OCI-LY1 (cell line): ENCODE measurements at regions not wholly inside any gene's neighbourhood (a gene's known extent, or its start where the extent isn't known, plus 50 kb on each side); places are given as distances from the start of the nearest gene placed in this dataset.

ENCODE experiments used
- H2AFZ ChIP-seq: fragments of 200-600 bp; sonication (generic), shearing (Covaris generic); 2 replicates; pipeline ENCODE4 v1.6.0; 2014; ENCODE audit warnings: antibody characterized with exemption, mild to moderate bottlenecking, low read length
- H3F3A ChIP-seq: fragments of 200-600 bp; sonication (generic), shearing (Covaris generic); 2 replicates; pipeline ENCODE4 v1.6.0; 2014; ENCODE audit warnings: mild to moderate bottlenecking, antibody characterized with exemption, low read length, moderate library complexity; ENCODE audit not compliant: insufficient read depth
- H3K27ac ChIP-seq: fragments of 200-600 bp; sonication (generic); 2 replicates; pipeline ENCODE4 v1.5.1; 2014; ENCODE audit warnings: low read length, mixed run types, mild to moderate bottlenecking, low read depth; ENCODE audit not compliant: poor library complexity, severe bottlenecking
- H3K27me3 ChIP-seq: fragments of 200-600 bp; sonication (generic); 2 replicates; pipeline ENCODE4 v1.6.0; 2014; ENCODE audit warnings: antibody characterized with exemption, mild to moderate bottlenecking, low read length, moderate library complexity; ENCODE audit not compliant: insufficient read depth
- H3K36me3 ChIP-seq: fragments of 200-600 bp; sonication (generic); 2 replicates; pipeline ENCODE4 v1.6.1; 2014; ENCODE audit warnings: mild to moderate bottlenecking, antibody characterized with exemption, low read length, moderate library complexity, mixed read lengths; ENCODE audit not compliant: insufficient read depth
- H3K4me1 ChIP-seq: fragments of 200-600 bp; sonication (generic); 2 replicates; pipeline ENCODE4 v1.5.1; 2014; ENCODE audit warnings: mild to moderate bottlenecking, low read length, moderate library complexity; ENCODE audit not compliant: insufficient read depth, severe bottlenecking
- H3K4me2 ChIP-seq: fragments of 200-600 bp; sonication (generic), shearing (Covaris generic); 2 replicates; pipeline ENCODE4 v1.6.1; 2014; ENCODE audit warnings: low read length
- H3K4me3 ChIP-seq: fragments of 200-600 bp; sonication (generic); 2 replicates; pipeline ENCODE4 v1.5.1; 2014; ENCODE audit warnings: low read length, low read depth, mild to moderate bottlenecking, mixed read lengths; ENCODE audit not compliant: poor library complexity, severe bottlenecking
- H3K79me2 ChIP-seq: fragments of 200-600 bp; shearing (Covaris generic); 2 replicates; pipeline ENCODE4 v1.6.1; 2016; ENCODE audit warnings: mixed run types, low read length, mixed read lengths; ENCODE audit not compliant: insufficient read depth
- H3K9ac ChIP-seq: fragments of 200-600 bp; sonication (generic), shearing (Covaris generic); 2 replicates; pipeline ENCODE4 v1.6.1; 2014; ENCODE audit warnings: mild to moderate bottlenecking, low read length, mixed read lengths
- H3K9me2 ChIP-seq: fragments of 200-600 bp; sonication (generic), shearing (Covaris generic); 2 replicates; pipeline ENCODE4 v1.6.1; 2014; ENCODE audit warnings: low read depth, mild to moderate bottlenecking, low read length, mixed read lengths
- H3K9me3 ChIP-seq: fragments of 200-600 bp; shearing (Covaris generic); 2 replicates; pipeline ENCODE4 v1.6.1; 2014; ENCODE audit warnings: low read length, mixed read lengths
- H4K20me1 ChIP-seq: fragments of 200-600 bp; sonication (generic), shearing (Covaris generic); 2 replicates; pipeline ENCODE4 v1.6.0; 2016; ENCODE audit warnings: mild to moderate bottlenecking, low read length; ENCODE audit not compliant: insufficient read depth
- EZH2 ChIP-seq: fragments of 200-600 bp; sonication (generic), shearing (Covaris generic); IDR thresholded peaks from 2 replicates; pipeline ENCODE4 v1.8.0; 2017; ENCODE audit warnings: borderline replicate concordance, mixed run types, mild to moderate bottlenecking, antibody characterized with exemption, low read length, moderate library complexity, mixed read lengths
- TF ChIP-seq, protein P1 (sequence below): fragments of 200-600 bp; sonication (generic), shearing (Covaris generic); IDR thresholded peaks from 2 replicates; pipeline ENCODE4 v1.5.1; 2017; ENCODE audit warnings: mild to moderate bottlenecking, antibody characterized with exemption, low read length, moderate library complexity, mixed read lengths

DNA sequence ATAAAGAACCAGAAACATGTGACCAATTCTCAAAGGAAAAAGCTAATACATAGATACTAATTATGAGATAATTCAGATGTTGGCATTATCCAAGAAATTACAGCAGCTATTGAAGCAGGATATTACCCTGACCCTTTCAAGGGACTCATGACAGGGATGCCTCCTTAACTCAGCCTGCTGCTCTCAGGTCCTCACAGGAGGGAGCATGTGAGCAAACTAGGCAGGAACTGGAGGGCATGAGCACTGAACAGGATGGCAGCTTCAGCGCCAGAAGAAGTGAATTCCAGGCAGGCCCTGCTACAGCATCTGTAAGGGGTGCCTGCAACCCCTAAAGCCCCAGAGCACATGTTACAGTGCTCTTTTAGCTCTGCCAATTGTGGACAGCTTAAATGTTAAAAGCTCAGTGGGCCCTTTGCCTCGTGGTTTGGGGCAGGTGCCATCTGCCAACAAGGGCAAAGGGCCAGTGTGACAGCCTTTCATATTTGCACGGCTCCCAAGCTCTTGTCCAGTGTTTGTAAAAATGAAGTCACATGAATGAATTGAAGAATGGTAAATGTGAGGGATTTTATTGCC is 464.7 kb upstream of the COX7C start:
- Histone ChIP-seq H3K4me2 (no peak overlapping the region), H3K9me2 (no peaks in the 10 kb centered on the region), H3K9ac (no peak overlapping the region), H4K20me1 (no peaks in the 10 kb centered on the region), H3K27ac (no peak overlapping the region), H3K27me3 (no peaks in the 10 kb centered on the region), H3K4me1 (no peaks in the 10 kb centered on the region), H3K79me2 (no peaks in the 10 kb centered on the region), H3K4me3 (no peak overlapping the region), H3K9me3 (no peaks in the 10 kb centered on the region), H2AFZ (no peak overlapping the region), H3K36me3 (no peaks in the 10 kb centered on the region), H3F3A (no peaks in the 10 kb centered on the region)
- no peak for TF ChIP-seq EZH2
- TF ChIP-seq, protein P1, sequence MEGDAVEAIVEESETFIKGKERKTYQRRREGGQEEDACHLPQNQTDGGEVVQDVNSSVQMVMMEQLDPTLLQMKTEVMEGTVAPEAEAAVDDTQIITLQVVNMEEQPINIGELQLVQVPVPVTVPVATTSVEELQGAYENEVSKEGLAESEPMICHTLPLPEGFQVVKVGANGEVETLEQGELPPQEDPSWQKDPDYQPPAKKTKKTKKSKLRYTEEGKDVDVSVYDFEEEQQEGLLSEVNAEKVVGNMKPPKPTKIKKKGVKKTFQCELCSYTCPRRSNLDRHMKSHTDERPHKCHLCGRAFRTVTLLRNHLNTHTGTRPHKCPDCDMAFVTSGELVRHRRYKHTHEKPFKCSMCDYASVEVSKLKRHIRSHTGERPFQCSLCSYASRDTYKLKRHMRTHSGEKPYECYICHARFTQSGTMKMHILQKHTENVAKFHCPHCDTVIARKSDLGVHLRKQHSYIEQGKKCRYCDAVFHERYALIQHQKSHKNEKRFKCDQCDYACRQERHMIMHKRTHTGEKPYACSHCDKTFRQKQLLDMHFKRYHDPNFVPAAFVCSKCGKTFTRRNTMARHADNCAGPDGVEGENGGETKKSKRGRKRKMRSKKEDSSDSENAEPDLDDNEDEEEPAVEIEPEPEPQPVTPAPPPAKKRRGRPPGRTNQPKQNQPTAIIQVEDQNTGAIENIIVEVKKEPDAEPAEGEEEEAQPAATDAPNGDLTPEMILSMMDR, result no peak

DNA sequence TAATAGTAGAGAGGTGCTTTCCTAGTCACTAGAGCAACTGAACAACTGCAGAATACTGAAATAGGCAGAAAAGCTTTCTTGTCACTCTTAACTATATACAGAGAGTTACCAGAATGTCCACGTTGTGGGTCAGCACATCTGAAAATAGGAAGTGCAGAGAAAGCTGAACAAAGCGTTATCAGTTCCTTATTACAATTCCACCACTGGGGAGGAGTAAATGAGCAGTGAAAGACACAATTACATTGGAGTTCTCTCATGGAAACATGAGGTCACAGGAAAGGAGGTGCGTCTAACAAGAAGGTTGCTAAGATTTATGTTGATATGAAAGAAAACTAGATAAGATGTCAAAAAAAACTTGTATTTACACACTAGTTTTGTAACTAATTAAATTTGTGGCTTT is 461.9 kb upstream of the COX7C start:
- H3K4me2 ChIP-seq, result no peak overlapping the region
- H3K9me3 ChIP-seq, result no peaks in the 10 kb centered on the region
- no peaks in the 10 kb centered on the region for H4K20me1 ChIP-seq
- H3K9ac ChIP-seq, result no peak overlapping the region
- H3K4me3 ChIP-seq, result no peak overlapping the region
- H3K27me3 ChIP-seq, result no peaks in the 10 kb centered on the region
- H3F3A ChIP-seq, result no peaks in the 10 kb centered on the region
- H3K4me1 ChIP-seq, result no peaks in the 10 kb centered on the region
- H3K9me2 ChIP-seq, result no peaks in the 10 kb centered on the region
- H3K36me3 ChIP-seq, result no peaks in the 10 kb centered on the region
- H3K27ac ChIP-seq, result no peak overlapping the region
- no peak for TF ChIP-seq EZH2
- TF ChIP-seq, protein P1, result no peak
- no peaks in the 10 kb centered on the region for H3K79me2 ChIP-seq
- no peak overlapping the region for H2AFZ ChIP-seq

DNA sequence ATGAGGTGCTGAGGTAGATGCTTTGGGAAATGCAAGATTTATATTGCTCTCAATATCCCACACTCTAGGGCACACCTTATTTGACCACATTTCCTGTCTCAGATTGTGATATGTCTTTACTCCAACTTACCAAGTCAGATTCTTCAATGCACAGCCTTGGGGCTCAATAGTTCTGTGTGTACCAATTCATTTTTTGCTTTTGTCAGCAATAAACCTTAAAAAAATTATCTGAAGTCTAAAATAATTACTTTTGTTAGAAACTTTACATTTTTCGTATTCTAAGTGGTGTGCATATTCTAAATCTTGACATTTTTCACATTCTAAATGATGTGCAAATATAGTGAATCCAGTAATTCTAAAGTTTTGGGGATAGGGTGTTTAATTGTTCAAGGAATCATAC is 447.5 kb upstream of the COX7C start:
- Histone ChIP-seq H3K4me3 (no peak overlapping the region), H3K36me3 (no peaks in the 10 kb centered on the region), H3K27ac (no peak overlapping the region), H4K20me1 (no peaks in the 10 kb centered on the region), H2AFZ (no peak overlapping the region), H3F3A (no peaks in the 10 kb centered on the region), H3K4me1 (no peaks in the 10 kb centered on the region), H3K9me3 (no peaks in the 10 kb centered on the region), H3K9ac (no peak overlapping the region), H3K79me2 (no peaks in the 10 kb centered on the region), H3K9me2 (no peaks in the 10 kb centered on the region), H3K4me2 (no peak overlapping the region), H3K27me3 (no peaks in the 10 kb centered on the region)
- TF ChIP-seq, protein P1, result no peak
- TF ChIP-seq EZH2, result no peak
